NCI-H748 (cell line): ENCODE measurements at regions not wholly inside any gene's neighbourhood (a gene's known extent, or its start where the extent isn't known, plus 50 kb on each side); places are given as distances from the start of the nearest gene placed in this dataset.

ENCODE experiments used
- DNase-seq: peaks from one replicate; lab custom pipeline; 2025; ENCODE audit not compliant: unreplicated experiment; lab: John Stamatoyannopoulos, UW

DNA sequence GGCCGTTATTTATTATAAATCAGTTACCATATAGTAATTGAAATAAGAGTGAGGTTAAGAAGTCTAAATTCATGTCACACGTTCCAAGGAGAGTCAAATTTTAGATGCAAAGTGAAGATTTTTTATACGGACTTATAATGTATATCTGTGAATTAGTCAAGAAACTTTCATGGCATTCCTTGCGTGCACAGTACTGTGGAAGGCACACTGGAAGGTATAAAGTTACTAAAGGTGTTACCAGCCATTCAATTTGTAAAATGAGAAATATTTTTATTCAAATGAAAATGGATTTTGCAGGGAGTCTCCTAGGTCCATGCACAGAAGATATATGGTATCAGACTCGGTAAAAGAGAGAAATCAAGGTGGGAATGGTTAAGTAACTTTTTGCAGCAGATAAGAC lies 408.1 kb upstream of the CTNND2 start:
- DNase-seq = no peak

- no peak for DNase-seq
These were observed 389.9 kb upstream of the CTNND2 start for GRCh38 chr5:12294151-12294550.

DNA sequence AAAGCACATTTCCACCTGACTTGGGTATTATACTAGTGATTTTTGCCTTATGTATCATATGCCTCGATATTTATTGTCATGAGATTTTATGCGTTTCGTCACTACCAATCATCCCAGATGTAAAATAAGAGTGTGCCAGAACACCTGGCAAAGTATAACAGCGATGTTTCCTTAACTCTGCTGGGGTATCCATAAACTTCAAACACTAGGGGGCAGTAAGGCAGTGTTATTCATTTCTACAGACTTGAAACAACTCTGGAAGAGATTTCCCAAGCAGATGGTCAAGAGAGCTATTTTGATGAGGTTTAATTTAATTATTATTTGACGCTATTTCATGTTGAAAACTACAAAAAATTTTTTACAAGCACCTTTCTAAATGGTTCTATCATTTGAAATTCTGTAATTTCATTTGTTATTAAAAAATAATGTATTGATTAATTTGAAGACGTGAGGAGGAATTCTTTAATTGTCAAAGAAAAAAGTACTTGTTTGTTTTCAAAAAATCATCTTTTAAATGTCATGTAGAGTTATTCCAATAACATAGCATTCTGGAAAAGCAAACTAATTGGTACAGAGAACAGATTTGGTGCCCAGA lies 388.5 kb upstream of the CTNND2 start:
- DNase-seq = peak; percentile 72

DNA sequence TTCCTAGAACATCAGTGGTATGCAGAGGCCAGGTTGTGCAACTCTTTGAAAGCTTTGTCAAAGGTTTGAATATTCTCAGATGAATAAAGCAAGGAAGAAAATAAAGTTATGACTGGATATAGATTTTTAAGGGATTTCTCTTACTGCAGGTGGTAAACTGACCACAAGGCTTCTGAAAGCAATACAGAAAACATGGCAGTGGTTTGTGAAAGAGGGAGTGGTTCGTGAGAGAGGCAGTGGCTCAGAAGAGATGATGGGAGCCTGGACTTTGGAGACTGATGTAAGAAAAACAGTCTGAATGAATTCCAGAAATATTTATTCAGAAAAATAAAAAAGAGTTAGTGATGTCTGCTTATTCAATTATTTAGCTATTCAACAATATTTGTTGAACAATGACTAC lies 380.4 kb upstream of the CTNND2 start:
- DNase-seq = no peak

DNA sequence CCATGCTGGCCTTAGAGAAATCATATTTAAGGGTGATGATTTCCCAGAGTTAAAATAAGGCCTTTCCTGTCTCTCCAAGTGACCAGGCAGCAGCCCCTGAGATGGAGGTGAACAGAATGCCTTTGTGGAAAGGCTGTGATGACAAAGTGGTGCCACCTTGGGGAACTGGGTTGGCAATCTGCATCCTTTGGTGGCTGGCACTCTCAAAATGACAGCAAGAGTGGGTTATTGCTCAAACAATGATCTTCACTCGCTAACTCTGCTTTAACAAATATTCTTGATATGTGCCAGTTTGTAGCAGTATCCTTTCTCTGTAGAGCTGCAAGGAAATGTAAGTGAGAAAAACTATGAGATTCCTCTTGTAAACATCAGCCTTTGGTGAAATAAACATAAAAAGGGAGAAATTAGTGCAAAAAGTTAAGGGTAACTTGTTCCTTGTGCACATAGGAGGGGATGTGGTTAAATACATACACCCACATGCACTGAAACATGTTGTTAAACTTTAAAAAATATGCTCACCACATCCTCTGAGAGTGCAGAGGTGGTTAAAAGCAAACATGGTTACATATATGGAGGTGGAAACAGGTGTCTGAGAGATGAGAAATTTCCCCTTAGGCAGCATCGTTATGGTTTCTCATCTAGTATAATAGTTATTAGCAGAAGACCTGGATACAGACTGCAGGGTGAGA lies 373.4 kb upstream of the CTNND2 start:
- DNase-seq = no peak

DNA sequence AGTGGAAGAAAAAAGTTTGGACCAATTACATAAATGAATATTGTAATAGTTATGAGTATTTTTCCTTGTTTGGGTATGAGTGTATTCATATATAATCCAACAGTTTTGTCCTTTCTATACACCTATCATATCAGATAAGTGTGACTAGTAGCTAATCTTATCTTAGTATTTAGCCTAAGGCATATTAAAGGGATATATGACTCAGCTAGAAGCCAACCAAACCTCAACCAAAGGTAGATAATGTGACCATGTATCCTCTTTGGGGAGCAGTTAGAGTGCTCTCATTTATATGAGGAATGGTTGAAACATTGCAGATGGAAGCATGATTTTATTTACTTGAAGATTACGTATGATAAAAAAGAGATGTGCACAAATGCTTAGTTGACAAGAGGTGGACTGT lies 370.0 kb upstream of the CTNND2 start:
- no peak for DNase-seq

DNA sequence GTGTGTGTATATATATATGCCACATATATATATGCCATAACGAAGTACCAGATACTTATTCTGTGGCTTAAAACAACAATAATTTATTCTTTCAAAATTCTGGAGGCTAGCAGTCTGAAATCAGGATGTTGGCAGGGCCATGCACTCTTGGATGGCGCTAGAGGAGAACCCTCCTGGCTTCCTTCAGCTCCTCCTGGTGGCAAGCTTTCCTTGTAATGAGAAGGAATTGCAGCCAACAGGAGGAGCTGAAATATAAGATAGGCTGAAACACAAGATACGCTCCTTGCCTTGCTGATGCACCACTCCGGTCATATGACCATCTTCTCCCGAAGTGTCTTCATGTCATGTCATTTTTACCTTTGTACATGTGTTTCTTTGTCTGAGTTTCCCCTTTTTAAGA lies 368.1 kb upstream of the CTNND2 start:
- DNase-seq = peak; percentile 26

DNA sequence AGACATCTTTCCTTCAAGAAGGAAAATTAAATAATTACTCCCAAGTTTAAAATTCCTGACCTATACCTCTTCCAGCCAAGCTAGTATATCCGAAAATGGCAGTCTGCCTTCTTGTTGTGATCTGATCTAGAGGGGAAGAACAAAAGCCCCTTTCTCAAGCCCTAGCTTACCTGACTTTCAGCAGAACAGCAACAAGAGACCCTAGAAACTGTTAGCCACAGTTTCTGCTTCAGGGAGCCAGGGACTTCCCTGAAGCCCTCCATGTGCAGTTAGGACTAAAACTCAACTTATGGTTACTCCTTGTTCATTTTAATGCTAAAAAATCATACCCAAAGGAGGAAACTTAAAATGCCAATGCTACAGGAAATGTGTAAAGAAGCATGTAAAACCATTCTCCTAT lies 366.7 kb upstream of the CTNND2 start:
- DNase-seq = no peak

DNA sequence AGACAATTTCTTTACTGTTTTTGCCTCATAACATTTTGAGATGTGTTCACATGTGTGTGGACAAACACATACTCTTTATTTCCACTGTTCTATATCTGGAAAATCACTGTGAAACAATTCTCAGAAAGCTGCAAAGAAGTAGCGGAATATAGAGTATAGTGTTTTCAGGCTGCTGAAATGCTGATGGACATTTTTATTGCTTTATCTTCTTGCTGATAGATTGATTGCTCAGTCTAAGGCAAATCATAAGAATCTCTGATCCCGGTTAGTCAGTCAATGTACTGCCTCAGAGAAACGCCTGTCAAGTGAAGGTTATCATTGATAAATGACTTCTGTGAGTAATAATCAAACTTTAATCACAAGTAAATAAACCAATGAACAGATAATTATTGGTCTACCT lies 364.9 kb upstream of the CTNND2 start:
- no peak for DNase-seq

DNA sequence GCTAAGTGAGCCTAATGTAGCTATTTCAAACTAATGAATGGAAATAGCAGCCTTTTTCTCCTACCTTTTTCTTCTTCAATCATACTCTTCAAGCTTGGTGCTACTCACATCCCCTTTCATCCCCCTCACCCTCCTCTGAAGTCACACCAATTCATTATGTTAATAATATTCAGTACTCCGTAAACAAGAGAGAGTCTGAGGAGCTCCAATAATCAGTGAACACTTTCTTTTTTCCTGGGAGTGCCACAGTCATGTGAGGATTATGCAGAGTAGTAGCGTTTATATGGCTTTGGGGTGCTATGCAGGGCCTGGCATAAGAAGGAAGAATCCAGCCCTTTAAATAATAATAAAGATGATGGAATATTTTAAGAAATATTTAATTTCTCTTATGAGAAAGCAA lies 354.3 kb upstream of the CTNND2 start:
- no peak for DNase-seq

DNA sequence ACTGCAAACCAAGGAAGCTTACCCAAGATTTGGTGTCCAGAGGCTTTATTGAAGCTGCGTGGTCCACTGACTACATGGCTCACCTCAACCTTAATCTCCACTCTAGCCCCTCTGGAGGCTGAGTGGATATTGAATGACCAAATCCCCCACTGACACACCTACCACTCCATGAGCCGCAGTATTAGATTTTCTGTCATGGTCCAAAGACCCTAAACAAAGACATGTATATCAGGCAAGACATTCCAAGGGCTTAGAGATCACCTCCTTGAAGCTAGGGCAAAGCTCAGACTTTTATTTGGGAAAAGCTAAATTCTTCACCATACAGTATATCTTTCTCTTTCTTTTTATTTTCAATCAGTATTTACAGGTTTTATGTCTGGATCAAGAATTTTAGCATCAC lies 346.2 kb upstream of the CTNND2 start:
- no peak for DNase-seq

DNA sequence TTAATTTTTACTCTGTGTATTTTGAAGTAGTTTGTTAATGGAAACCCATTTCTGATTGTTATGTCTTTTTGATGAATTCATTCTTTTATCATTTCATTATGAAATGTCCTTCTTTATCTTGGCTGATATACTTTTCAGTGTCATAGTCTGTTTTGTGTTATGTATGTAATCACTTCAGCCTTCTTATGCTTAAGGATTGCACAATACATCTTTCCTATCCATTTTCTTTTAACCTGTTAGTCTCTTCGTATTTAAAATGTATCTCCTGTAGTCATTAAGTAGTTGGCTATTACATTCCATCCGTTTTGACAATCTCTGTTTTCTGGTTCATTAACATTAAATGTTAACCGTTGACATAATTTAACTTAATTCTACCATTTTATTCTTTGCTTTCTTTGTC lies 344.6 kb upstream of the CTNND2 start:
- DNase-seq = no peak

GRCh38 chr5:12246036-12246435 lies 341.8 kb upstream of the CTNND2 start:
- peak; percentile 29 for DNase-seq

DNA sequence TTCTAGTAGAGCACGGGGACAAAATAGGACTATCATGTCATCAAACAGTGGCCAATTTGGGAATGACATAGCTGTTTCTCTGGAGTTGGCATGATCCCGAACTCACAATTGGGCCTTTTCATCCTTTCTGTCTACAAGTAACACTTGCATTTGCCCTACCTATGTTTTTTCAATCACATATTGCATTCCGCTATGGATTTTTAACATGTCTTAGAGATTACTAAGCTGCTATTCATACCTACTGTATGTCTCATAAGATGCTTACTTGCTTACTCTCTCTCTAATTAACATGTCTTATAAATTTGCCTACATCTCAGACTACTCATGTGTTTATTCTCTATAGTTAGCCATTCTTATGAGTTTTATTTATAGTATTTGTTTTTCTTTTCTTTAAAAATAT lies 341.2 kb upstream of the CTNND2 start:
- DNase-seq = no peak

DNA sequence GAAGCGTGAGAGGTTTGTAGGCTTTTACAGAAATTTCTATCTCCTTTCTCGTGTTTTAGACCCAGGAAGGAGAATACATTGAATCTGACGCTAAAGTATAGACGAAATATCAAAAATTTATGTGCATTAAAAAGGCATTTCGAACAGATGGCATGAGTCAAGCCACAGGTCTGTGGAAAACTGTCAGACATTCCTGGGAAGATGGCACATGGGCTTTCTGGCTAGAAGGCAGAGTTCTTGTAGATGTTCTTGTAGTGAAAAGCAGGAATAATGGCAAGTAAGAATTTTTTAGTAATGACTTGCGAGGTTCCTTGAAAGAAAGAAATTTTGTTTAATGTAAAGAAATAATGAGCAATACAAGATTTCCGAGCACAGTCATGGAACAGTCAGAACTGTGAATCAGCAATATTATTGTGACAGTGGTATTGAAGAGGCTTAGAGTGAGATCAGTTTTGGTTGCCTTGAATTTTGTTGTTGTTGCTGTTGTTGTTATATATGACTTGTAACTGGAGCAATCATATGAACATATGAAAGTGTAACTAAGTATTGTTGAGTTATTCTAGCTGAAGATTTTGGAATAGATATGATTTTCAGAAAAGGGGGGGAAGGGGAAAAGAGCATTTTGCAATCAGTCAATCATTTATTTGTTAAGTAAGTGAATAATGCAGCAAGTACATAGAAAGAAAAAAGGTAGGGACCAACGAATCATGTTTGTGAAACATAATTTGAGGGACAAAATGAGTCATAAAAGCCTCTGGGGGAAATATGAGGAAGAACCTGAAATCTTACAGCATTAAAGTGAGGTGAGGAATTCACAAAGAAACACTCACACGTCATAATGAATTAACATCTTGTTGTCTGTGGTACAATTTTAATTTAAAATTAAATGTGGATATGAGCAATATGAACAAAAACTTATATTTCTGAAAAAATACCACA lies 339.0 kb upstream of the CTNND2 start:
- no peak for DNase-seq

DNA sequence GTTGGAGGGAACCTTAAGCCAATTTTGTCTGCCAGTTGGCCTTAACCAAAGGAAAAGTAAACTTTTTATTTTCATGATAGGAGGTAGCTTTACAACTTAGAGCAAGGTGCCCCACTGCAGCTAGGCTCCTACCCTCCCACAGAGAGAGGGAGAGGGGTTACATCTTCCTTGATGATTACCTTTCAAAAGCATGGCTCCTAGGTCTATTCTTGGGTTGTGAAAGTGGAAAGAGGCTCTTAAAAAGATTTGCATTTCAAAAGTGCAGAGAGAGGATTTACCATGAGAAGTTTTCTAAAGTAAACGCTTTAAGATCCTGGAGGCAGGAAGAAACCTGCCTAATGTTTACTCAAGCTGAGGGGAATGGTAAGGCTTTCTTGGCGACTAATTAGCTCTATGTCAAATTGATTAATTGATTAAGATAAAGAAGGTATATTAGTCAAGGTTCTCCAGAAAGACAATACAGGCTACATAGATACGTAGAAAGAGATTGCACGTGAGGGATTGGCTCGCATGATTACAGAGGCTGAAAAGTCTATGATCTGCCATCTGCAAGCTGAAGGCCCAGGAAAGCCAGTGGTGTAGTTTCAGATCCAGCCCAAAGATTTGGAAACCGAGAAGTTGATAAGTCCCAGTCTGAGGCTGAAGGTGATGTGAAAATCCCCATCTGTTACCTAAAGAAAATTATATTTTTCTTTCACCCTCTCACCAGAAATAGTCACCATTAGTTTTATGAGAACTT lies 333.8 kb upstream of the CTNND2 start:
- DNase-seq = no peak

DNA sequence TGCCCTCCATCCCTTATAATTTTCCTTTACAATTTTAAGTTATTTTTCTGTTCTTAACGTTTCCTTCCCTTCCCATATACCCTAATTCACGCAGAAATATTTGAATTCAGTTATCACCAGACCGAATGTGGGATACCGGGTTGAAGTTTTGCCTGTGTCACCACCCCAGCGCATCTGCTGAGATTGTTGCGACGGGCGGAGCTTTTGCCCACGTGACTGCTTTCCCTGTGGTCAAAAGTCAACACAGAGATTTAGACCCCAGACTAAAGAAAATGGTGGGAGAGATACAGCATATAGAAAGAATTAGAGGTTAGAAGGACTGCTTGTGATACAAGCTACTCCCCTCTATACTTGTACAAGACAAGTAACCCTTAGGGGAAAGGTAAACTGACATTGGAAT lies 326.4 kb upstream of the CTNND2 start:
- DNase-seq = no peak

GRCh38 chr5:12217039-12217438 lies 312.8 kb upstream of the CTNND2 start:
- DNase-seq = no peak

DNA sequence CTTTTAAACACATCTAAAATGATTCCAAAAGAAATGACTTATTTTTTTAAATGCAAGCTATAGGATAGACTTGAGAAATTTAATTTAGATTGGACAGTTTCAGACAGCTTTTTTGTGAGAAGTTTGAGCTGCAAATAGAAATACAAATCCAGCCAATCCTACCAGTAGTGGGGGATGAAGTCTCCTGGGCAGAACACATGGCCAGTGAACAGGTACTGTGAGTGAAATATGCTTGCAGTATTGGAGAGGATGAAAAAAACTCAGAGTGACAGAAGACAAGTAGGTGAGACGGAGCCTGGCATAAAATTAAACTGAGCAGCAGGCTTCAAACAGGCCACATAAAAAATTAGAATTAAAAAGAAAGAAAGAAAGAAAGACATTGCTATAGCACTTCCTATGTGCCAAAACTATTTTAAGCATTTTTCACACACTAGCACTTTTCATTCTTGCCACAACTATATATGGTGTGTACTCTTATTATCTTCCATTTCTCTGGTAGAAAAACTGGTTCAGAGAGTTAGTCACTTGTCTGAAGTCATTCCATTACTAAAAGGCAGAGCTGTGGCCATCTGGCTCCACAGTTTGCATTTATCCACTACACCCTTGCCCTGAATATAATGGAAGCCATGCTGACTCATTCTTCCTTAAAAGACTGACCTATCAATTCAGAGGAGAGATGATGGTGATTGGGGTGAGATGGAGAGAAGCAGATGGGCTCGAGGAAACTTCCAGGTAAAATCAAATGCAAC lies 310.2 kb upstream of the CTNND2 start:
- no peak for DNase-seq

DNA sequence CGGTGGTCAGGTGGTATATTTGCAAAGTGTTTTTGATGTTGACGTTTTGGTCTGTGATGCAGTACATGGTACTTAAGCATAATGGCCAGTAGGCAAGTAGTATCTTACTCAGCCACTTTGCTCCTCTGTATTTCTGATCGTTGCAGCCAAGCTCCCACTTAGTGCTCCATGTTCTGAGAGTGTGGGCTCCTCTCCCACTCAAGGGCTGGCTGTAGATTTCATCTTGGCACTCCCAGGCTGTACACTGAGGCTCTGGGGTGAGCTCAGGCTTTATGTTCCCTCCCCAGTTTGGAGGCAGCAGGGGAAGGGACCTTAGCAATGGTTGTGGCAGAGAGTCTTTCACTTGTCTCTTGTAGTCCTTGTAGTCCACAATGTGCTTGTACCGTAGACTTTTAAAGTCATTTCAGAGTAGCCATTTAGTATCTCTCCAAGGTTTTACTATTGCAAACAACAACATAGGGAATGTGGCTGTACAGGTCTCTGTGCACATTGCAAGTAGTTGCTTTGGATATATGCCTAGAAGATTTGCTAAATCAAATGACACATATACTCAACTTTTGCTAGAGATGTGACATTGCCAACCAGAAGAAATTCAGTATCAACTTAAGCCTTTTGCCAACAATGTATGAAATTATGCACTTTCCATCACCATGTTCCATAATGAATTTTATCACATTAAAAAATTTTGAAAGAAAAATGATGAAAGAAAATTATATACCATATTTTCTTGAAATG lies 304.3 kb upstream of the CTNND2 start:
- no peak for DNase-seq
